Kidney (tissue), 13 donors: ENCODE measurements at regions not wholly inside any gene's neighbourhood (a gene's known extent, or its start where the extent isn't known, plus 50 kb on each side); places are given as distances from the start of the nearest gene placed in this dataset.

ENCODE experiments used
- DNase-seq, 5 donors: peaks; one replicate each; pipeline ENCODE4 v3.0.0-alpha.2; 2013 to 2020
- FAIRE-seq: peaks from 2 replicates; lab custom pipeline; 2012; peaks lifted over from hg19 to GRCh38; lab: Jason Lieb, UNC
- H3K27ac ChIP-seq, 2 donors: one replicate each; pipeline ENCODE4 v1.7.0; 2013; ENCODE audit warnings: low read depth in 2 of 2, low read length in 2 of 2, inconsistent platforms in 1 of 2
- H3K27me3 ChIP-seq: one replicate; pipeline ENCODE4 v1.7.1; 2013; ENCODE audit warnings: low read length, inconsistent platforms; ENCODE audit not compliant: control insufficient read depth, insufficient read depth
- H3K36me3 ChIP-seq, 3 donors: one replicate each; pipeline versions ENCODE4 v1.7.0 to v1.7.1; 2013; ENCODE audit warnings: low read length in 3 of 3, control low read depth in 1 of 3, inconsistent platforms in 1 of 3; ENCODE audit not compliant: insufficient read depth in 3 of 3, control insufficient read depth in 2 of 3
- H3K4me1 ChIP-seq, 3 donors: one replicate each; pipeline versions ENCODE4 v1.7.0 to v1.7.1; 2013; ENCODE audit warnings: low read length in 3 of 3, inconsistent platforms in 1 of 3, low read depth in 1 of 3; ENCODE audit not compliant: control insufficient read depth in 2 of 3, insufficient read depth in 2 of 3
- H3K4me3 ChIP-seq, 3 donors: one replicate each; pipeline versions ENCODE4 v1.7.0 to v1.8.1; 2013; ENCODE audit warnings: low read length in 3 of 3, control low read depth in 1 of 3, inconsistent platforms in 1 of 3
- H3K9ac ChIP-seq, 3 donors: one replicate each; pipeline versions ENCODE4 v1.7.0 to v1.7.1; 2013; ENCODE audit warnings: low read length in 3 of 3, control low read depth in 1 of 3, inconsistent platforms in 1 of 3
- H3K9me3 ChIP-seq, 3 donors: one replicate each; pipeline versions ENCODE4 v1.7.0 to v1.7.1; 2013; ENCODE audit warnings: low read length in 3 of 3, control low read depth in 1 of 3, inconsistent platforms in 1 of 3; ENCODE audit not compliant: control insufficient read depth in 2 of 3, insufficient read depth in 1 of 3
- CTCF ChIP-seq: IDR thresholded peaks from 3 replicates; pipeline ENCODE4 v1.5.1; 2012; ENCODE audit warnings: mild to moderate bottlenecking, moderate library complexity, borderline replicate concordance; ENCODE audit not compliant: insufficient read depth; ENCODE audit errors: extremely low read depth
- intact Hi-C: fragments of 100-400 bp; cut with DNase I; formaldehyde crosslinking; loops from one replicate; pipeline ENCODE4 v1.11.1; 2022
- donor health status: control.
- donor health status: control.
- donor health status: control.
- donor health status: control.
- donor health status: control.
- donor health status: DM: yes; HTN: yes; CAD: no.
- donor health status: Normal renal cell carcinoma (clear cell type).

DNA sequence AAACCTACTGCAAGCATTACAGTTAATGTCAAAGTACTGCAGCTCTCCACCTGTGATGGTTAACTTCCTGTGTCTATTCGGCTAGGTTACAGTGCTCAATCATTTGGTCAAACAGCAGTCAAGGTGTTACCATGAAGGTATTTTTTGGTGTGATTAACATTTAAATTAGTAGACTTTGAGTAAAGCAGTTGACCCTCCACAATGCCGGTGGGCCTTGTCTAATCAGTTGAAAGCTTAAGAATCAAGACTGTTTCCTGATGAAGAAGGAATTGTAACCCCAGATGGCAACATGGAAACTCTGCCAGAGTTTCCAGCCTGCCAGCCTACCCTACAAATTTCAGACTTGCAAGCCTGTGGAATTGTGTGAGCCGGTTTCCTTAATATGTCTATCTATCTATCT is 683.9 kb downstream of the BRD1 start:
- TF ChIP-seq CTCF: no peak
- intact Hi-C loops: no loop called here
- Histone ChIP-seq H3K4me1 (no peaks in the 10 kb centered on the region), H3K9me3 (no peaks in the 10 kb centered on the region), H3K9ac (no peak overlapping the region), H3K27ac (no peak overlapping the region), H3K36me3 (no peaks in the 10 kb centered on the region), H3K4me3 (no peak overlapping the region), H3K27me3 (no peaks in the 10 kb centered on the region)
- FAIRE-seq (no peak), DNase-seq (no peak)

- FAIRE-seq (no peak), DNase-seq (no peak)
- intact Hi-C loops: no loop called here
- Histone ChIP-seq H3K4me3 (no peak overlapping the region), H3K27ac (no peak overlapping the region), H3K36me3 (no peaks in the 10 kb centered on the region), H3K27me3 (no peaks in the 10 kb centered on the region), H3K9ac (no peak overlapping the region), H3K4me1 (no peaks in the 10 kb centered on the region), H3K9me3 (no peaks in the 10 kb centered on the region)
- no peak for TF ChIP-seq CTCF
Measured at GRCh38 chr22:49142891-49143290, 684.8 kb downstream of the BRD1 start.

DNA sequence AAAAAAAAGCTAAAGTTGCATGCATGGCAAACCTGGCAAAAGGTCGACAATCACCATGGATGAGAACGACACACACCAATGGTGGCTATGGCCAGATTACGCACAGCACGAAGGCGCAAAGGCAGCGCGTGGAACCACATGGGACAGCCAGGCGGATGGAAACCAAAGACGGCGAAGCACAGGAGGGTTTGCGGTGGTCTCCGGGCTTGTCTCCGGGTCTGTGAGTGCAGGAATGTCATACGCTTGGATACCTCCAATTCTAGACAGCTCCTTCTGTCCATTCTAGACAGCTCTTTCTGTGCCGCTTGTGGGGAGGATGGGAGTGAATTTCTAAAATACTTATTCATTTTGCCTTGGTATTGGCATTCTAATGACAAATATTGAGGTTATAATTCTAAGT is 685.4 kb downstream of the BRD1 start:
- Histone ChIP-seq H3K27ac (no peak overlapping the region), H3K27me3 (no peaks in the 10 kb centered on the region), H3K4me3 (no peak overlapping the region), H3K36me3 (no peaks in the 10 kb centered on the region), H3K9ac (no peak overlapping the region), H3K9me3 (no peaks in the 10 kb centered on the region), H3K4me1 (no peaks in the 10 kb centered on the region)
- TF ChIP-seq CTCF: no peak
- FAIRE-seq (no peak), DNase-seq (no peak)
- intact Hi-C loops: no loop called here

- H3K4me3 ChIP-seq: no peak overlapping the region
- no peaks in the 10 kb centered on the region for H3K4me1 ChIP-seq
- no peak for TF ChIP-seq CTCF
- no peak overlapping the region for H3K9ac ChIP-seq
- no peaks in the 10 kb centered on the region for H3K9me3 ChIP-seq
- H3K27ac ChIP-seq: no peak overlapping the region
- no peaks in the 10 kb centered on the region for H3K36me3 ChIP-seq
- H3K27me3 ChIP-seq: no peaks in the 10 kb centered on the region
- intact Hi-C loops: no loop called here
- FAIRE-seq (no peak), DNase-seq (no peak)
Measured at GRCh38 chr22:49141761-49142160, 685.9 kb downstream of the BRD1 start.
